Liver (tissue), 8 donors: ENCODE measurements at regions not wholly inside any gene's neighbourhood (a gene's known extent, or its start where the extent isn't known, plus 50 kb on each side); places are given as distances from the start of the nearest gene placed in this dataset.

Source experiments
- DNase-seq: peaks from one replicate; pipeline ENCODE4 v3.0.0-alpha.2; 2017; ENCODE audit warnings: low spot score
- H3K27ac ChIP-seq, 2 donors: one replicate each; pipeline ENCODE4 v1.7.0; 2013; ENCODE audit warnings: inconsistent platforms in 2 of 2, low read length in 2 of 2, control low read depth in 1 of 2, low read depth in 1 of 2, mild to moderate bottlenecking in 1 of 2
- H3K27me3 ChIP-seq, 4 donors: one replicate each; pipeline versions ENCODE4 v1.6.1 to v1.7.0; 2013; ENCODE audit warnings: low read length in 3 of 4, inconsistent platforms in 1 of 4, mild to moderate bottlenecking in 1 of 4, moderate library complexity in 1 of 4; ENCODE audit not compliant: control insufficient read depth in 4 of 4, insufficient read depth in 4 of 4
- H3K36me3 ChIP-seq, 4 donors: one replicate each; pipeline versions ENCODE4 v1.6.1 to v1.7.0; 2013; ENCODE audit warnings: low read length in 3 of 4, mild to moderate bottlenecking in 3 of 4, low read depth in 1 of 4, moderate library complexity in 1 of 4; ENCODE audit not compliant: control insufficient read depth in 4 of 4, insufficient read depth in 3 of 4
- H3K4me1 ChIP-seq, 4 donors: one replicate each; pipeline versions ENCODE4 v1.6.1 to v1.7.0; 2013; ENCODE audit warnings: low read length in 3 of 4, mild to moderate bottlenecking in 3 of 4, moderate library complexity in 1 of 4; ENCODE audit not compliant: control insufficient read depth in 4 of 4, insufficient read depth in 4 of 4
- H3K4me3 ChIP-seq, 3 donors: one replicate each; pipeline versions ENCODE4 v1.6.1 to v1.7.0; 2013; ENCODE audit warnings: low read length in 3 of 3, control low read depth in 1 of 3, low read depth in 1 of 3, mild to moderate bottlenecking in 1 of 3
- H3K9ac ChIP-seq, 2 donors: one replicate each; pipeline ENCODE4 v1.7.0; 2013; ENCODE audit warnings: low read length in 2 of 2, mild to moderate bottlenecking in 2 of 2, moderate library complexity in 2 of 2, control low read depth in 1 of 2, low read depth in 1 of 2
- H3K9me3 ChIP-seq, 4 donors: one replicate each; pipeline versions ENCODE4 v1.6.1 to v1.7.0; 2013; ENCODE audit warnings: low read length in 3 of 4; ENCODE audit not compliant: control insufficient read depth in 4 of 4
- CTCF ChIP-seq: fragments of 150-350 bp; IDR thresholded peaks from 2 replicates; pipeline ENCODE4 v1.5.1; 2017; ENCODE audit warnings: improper control_type of control experiment, low read depth, low read length; ENCODE audit not compliant: missing input control
- EGR1 ChIP-seq, 2 donors: IDR thresholded peaks; 2 replicates each; pipeline ENCODE4 v1.6.1; 2016 to 2018; ENCODE audit warnings: antibody characterized with exemption in 2 of 2, low read depth in 2 of 2
- FOXA1 ChIP-seq: IDR thresholded peaks from 2 replicates; pipeline ENCODE4 v1.6.1; 2016; ENCODE audit warnings: antibody characterized with exemption
- FOXA2 ChIP-seq: IDR thresholded peaks from 2 replicates; pipeline ENCODE4 v1.6.1; 2016; ENCODE audit warnings: antibody characterized with exemption
- GABPA ChIP-seq, 2 donors: IDR thresholded peaks in 1 of 2; conservative IDR thresholded peaks in 1 of 2; 2 replicates each; pipeline ENCODE4 v1.6.1; 2016; ENCODE audit warnings: antibody characterized with exemption in 2 of 2, mild to moderate bottlenecking in 1 of 2, moderate library complexity in 1 of 2
- HNF4A ChIP-seq, 2 donors: conservative IDR thresholded peaks; 2 replicates each; pipeline ENCODE4 v1.6.1; 2016; ENCODE audit warnings: antibody characterized with exemption in 2 of 2, mild to moderate bottlenecking in 2 of 2
- HNF4G ChIP-seq: IDR thresholded peaks from 2 replicates; pipeline ENCODE4 v1.6.1; 2016; ENCODE audit warnings: antibody characterized with exemption
- JUND ChIP-seq, 2 donors: IDR thresholded peaks; 2 replicates each; pipeline ENCODE4 v1.6.1; 2016; ENCODE audit warnings: antibody characterized with exemption in 2 of 2
- NR2F2 ChIP-seq: IDR thresholded peaks from 2 replicates; pipeline ENCODE4 v1.6.1; 2016; ENCODE audit warnings: antibody characterized with exemption
- RAD21 ChIP-seq, 2 donors: IDR thresholded peaks; 2 replicates each; pipeline ENCODE4 v1.6.1; 2016; ENCODE audit warnings: antibody characterized with exemption in 2 of 2, mild to moderate bottlenecking in 2 of 2
- REST ChIP-seq: IDR thresholded peaks from 2 replicates; pipeline ENCODE4 v1.6.1; 2016; ENCODE audit warnings: antibody characterized with exemption, mild to moderate bottlenecking
- RXRA ChIP-seq, 2 donors: IDR thresholded peaks; 2 replicates each; pipeline ENCODE4 v1.6.1; 2017 to 2018; ENCODE audit warnings: antibody characterized with exemption in 2 of 2, mild to moderate bottlenecking in 1 of 2
- SP1 ChIP-seq: IDR thresholded peaks from 2 replicates; pipeline ENCODE4 v1.6.1; 2018; ENCODE audit warnings: antibody characterized with exemption, mild to moderate bottlenecking
- TAF1 ChIP-seq: conservative IDR thresholded peaks from 2 replicates; pipeline ENCODE4 v1.6.1; 2016; ENCODE audit warnings: antibody characterized with exemption, mild to moderate bottlenecking
- YY1 ChIP-seq: IDR thresholded peaks from 2 replicates; pipeline ENCODE4 v1.6.1; 2016; ENCODE audit warnings: antibody characterized with exemption, mild to moderate bottlenecking
- ZBTB33 ChIP-seq: IDR thresholded peaks from 2 replicates; pipeline ENCODE4 v1.6.1; 2016; ENCODE audit warnings: antibody characterized with exemption
- WGBS: extraction: QIAGEN DNeasy Blood & Tissue Kit; methylation state at CpG from one replicate; pipeline ENCODE4 v1.1.7; 2013; 5-methylcytosine and 5-hydroxymethylcytosine counted together
- TF ChIP-seq, protein P1 (sequence below): IDR thresholded peaks from 2 replicates; pipeline ENCODE4 v1.6.1; 2016; ENCODE audit warnings: antibody characterized with exemption
- TF ChIP-seq, protein P2 (sequence below): IDR thresholded peaks from 2 replicates; pipeline ENCODE4 v1.6.1; 2016; ENCODE audit warnings: antibody characterized with exemption
- donor health status: healthy.
- donor health status: healthy.
- donor health status: healthy.
- donor health status: healthy.
- donor health status: healthy.

DNA sequence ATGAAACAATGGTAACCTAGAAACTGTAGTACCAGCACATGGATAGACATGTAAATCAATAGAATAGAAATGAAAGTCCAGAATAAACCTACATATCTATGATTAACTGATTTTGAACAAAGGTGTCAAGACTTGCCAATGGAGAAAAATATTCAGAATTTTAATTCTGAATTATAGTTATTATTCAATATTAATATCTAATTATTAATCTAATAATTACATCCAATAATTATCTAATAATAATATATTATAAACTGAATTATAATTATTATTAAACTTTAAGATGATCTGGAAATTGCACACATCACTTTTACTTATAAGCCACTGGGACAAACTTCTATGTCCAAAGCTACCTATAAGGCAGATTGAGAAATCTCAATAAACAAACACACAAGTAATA, 1365.2 kb upstream of the ADGRL3 start:
- TF ChIP-seq SP1 (no peak), RAD21 (IDR thresholded peaks at IDR 0.05) (no peak), NR2F2 (no peak)
- Histone ChIP-seq H3K36me3 (no peaks in the 10 kb centered on the region), H3K27me3 (no peaks in the 10 kb centered on the region)

GRCh38 chr4:59837751-59838150, 1362.4 kb upstream of the ADGRL3 start:
- no peaks in the 10 kb centered on the region for H3K9me3 ChIP-seq
- H3K27me3 ChIP-seq = no peaks in the 10 kb centered on the region
- no peak overlapping the region for H3K9ac ChIP-seq
- no peak overlapping the region for H3K27ac ChIP-seq
- no peaks in the 10 kb centered on the region for H3K4me1 ChIP-seq
- no peak for DNase-seq
- H3K4me3 ChIP-seq = no peak overlapping the region
- 67% methylated on average over 1 of the region's 1 CpG for WGBS
- no peaks in the 10 kb centered on the region for H3K36me3 ChIP-seq
- TF ChIP-seq GABPA (IDR thresholded peaks at IDR 0.05 in 1 of 2, conservative IDR thresholded peaks at IDR 0.05 in 1 of 2) (no peak), JUND (IDR thresholded peaks at IDR 0.05) (no peak), FOXA1 (no peak), RAD21 (IDR thresholded peaks at IDR 0.05) (no peak), ZBTB33 (no peak), CTCF (no peak), YY1 (no peak), HNF4A (conservative IDR thresholded peaks at IDR 0.05) (no peak), TAF1 (no peak), FOXA2 (no peak)
- TF ChIP-seq, protein P1, sequence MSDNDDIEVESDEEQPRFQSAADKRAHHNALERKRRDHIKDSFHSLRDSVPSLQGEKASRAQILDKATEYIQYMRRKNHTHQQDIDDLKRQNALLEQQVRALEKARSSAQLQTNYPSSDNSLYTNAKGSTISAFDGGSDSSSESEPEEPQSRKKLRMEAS = no peak
- TF ChIP-seq, protein P2, sequence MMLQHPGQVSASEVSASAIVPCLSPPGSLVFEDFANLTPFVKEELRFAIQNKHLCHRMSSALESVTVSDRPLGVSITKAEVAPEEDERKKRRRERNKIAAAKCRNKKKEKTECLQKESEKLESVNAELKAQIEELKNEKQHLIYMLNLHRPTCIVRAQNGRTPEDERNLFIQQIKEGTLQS = no peak

More for the DNA sequence above, 1365.2 kb upstream of the ADGRL3 start:
- Histone ChIP-seq H3K4me1 (no peaks in the 10 kb centered on the region), H3K27ac (no peak overlapping the region), H3K4me3 (no peak overlapping the region), H3K9me3 (no peaks in the 10 kb centered on the region), H3K9ac (no peak overlapping the region)
- DNase-seq = no peak

- no peak overlapping the region for H3K4me3 ChIP-seq
- H3K9ac ChIP-seq = no peak overlapping the region
- no peaks in the 10 kb centered on the region for H3K9me3 ChIP-seq
- no peak for DNase-seq
- no peaks in the 10 kb centered on the region for H3K4me1 ChIP-seq
- no peaks in the 10 kb centered on the region for H3K36me3 ChIP-seq
- TF ChIP-seq RAD21 (IDR thresholded peaks at IDR 0.05) = no peak
- no peak for TF ChIP-seq RXRA (IDR thresholded peaks at IDR 0.05)
- no peak for TF ChIP-seq GABPA (IDR thresholded peaks at IDR 0.05 in 1 of 2, conservative IDR thresholded peaks at IDR 0.05 in 1 of 2)
- TF ChIP-seq SP1 = no peak
- TF ChIP-seq FOXA1 = no peak
- TF ChIP-seq TAF1 = no peak
- no peak for TF ChIP-seq REST
- TF ChIP-seq YY1 = no peak
- TF ChIP-seq, protein P1 = no peak
- no peak for TF ChIP-seq EGR1 (IDR thresholded peaks at IDR 0.05; ENCODE audit: low read depth in 2 of 2)
- no peak for TF ChIP-seq FOXA2
- TF ChIP-seq NR2F2 = no peak
- no peak for TF ChIP-seq HNF4G
- no peak for TF ChIP-seq ZBTB33
- TF ChIP-seq JUND (IDR thresholded peaks at IDR 0.05) = no peak
- WGBS = 90% methylated on average over 3 of the region's 3 CpGs
- no peak overlapping the region for H3K27ac ChIP-seq
- no peaks in the 10 kb centered on the region for H3K27me3 ChIP-seq
Observed at GRCh38 chr4:59838236-59838635, 1361.9 kb upstream of the ADGRL3 start.
